ENCODE measurements at regions not wholly inside any gene's neighbourhood (a gene's known extent, or its start where the extent isn't known, plus 50 kb on each side); places are given as distances from the start of the nearest gene placed in this dataset.
"Not testable (repeated sequence)": the region's sequence is repeated elsewhere in the genome, so short reads cannot be mapped to it uniquely, and the experiment has no call there.

GRCh38 chr13:50130123-50130946 is 115.1 kb downstream of the KCNRG start:
- no peak for DNase-seq

GRCh38 chr13:50131920-50132903 is 117.0 kb downstream of the KCNRG start:
- DNase-seq, result no peak

- DNase-seq, result no peak
Observed at GRCh38 chr13:50132904-50133357, 117.7 kb downstream of the KCNRG start.

- no peak for DNase-seq
Observed at GRCh38 chr13:50133358-50133953, 118.2 kb downstream of the KCNRG start.

GRCh38 chr13:50136226-50136625 is 121.0 kb downstream of the KCNRG start:
- no peak for DNase-seq

GRCh38 chr13:50136678-50137077 is 121.4 kb downstream of the KCNRG start:
- DNase-seq, result no peak

- DNase-seq, result not testable (repeated sequence)
Observed at GRCh38 chr13:50139435-50139934, 124.2 kb downstream of the KCNRG start.

- DNase-seq, result no peak
Observed at GRCh38 chr13:50140153-50140552, 124.9 kb downstream of the KCNRG start.

GRCh38 chr13:50140581-50141374 is 125.5 kb downstream of the KCNRG start:
- no peak for DNase-seq

- DNase-seq, result no peak
Observed at GRCh38 chr13:50141375-50141975, 126.2 kb downstream of the KCNRG start.

- DNase-seq, result no peak
Observed at GRCh38 chr13:50144246-50145160, 129.3 kb downstream of the KCNRG start.

GRCh38 chr13:50149214-50149613 is 134.0 kb downstream of the KCNRG start:
- no peak for DNase-seq

GRCh38 chr13:50149932-50150331 is 134.7 kb downstream of the KCNRG start:
- no peak for DNase-seq

GRCh38 chr13:50152224-50152623 is 137.0 kb downstream of the KCNRG start:
- no peak for DNase-seq

GRCh38 chr13:50152655-50153309 is 137.5 kb downstream of the KCNRG start:
- no peak for DNase-seq

- no peak for DNase-seq
Observed at GRCh38 chr13:50153401-50153800, 138.2 kb downstream of the KCNRG start.

- no peak for DNase-seq
Observed at GRCh38 chr13:50153876-50154275, 138.6 kb downstream of the KCNRG start.

GRCh38 chr13:50154697-50155096 is 139.5 kb downstream of the KCNRG start:
- no peak for DNase-seq

- no peak for DNase-seq
Observed at GRCh38 chr13:50156140-50156539, 140.9 kb downstream of the KCNRG start.

- DNase-seq, result no peak
Observed at GRCh38 chr13:50156561-50157127, 141.4 kb downstream of the KCNRG start.
